ENCODE measurements at regions not wholly inside any gene's neighbourhood (a gene's known extent, or its start where the extent isn't known, plus 50 kb on each side); places are given as distances from the start of the nearest gene placed in this dataset.

- no peak for DNase-seq
Measured at GRCh38 chr12:22916241-22916640, 291.3 kb downstream of the ETNK1 start.

GRCh38 chr12:22916815-22917214, 291.8 kb downstream of the ETNK1 start:
- no peak for DNase-seq

- no peak for DNase-seq
Measured at GRCh38 chr12:22919883-22920282, 294.9 kb downstream of the ETNK1 start.

- DNase-seq, result no peak
Measured at GRCh38 chr12:22923768-22924167, 298.8 kb downstream of the ETNK1 start.

GRCh38 chr12:22924391-22924790, 299.4 kb downstream of the ETNK1 start:
- no peak for DNase-seq

GRCh38 chr12:22925623-22926022, 300.7 kb downstream of the ETNK1 start:
- no peak for DNase-seq

GRCh38 chr12:22932431-22932830, 307.5 kb downstream of the ETNK1 start:
- no peak for DNase-seq

GRCh38 chr12:22935090-22935489, 310.1 kb downstream of the ETNK1 start:
- no peak for DNase-seq

GRCh38 chr12:22935501-22935900, 310.5 kb downstream of the ETNK1 start:
- no peak for DNase-seq

- no peak for DNase-seq
Measured at GRCh38 chr12:22938323-22938722, 313.4 kb downstream of the ETNK1 start.

- no peak for DNase-seq
Measured at GRCh38 chr12:22951206-22951605, 326.2 kb downstream of the ETNK1 start.

GRCh38 chr12:22956690-22957089, 331.7 kb downstream of the ETNK1 start:
- DNase-seq, result no peak

GRCh38 chr12:22967171-22967570, 342.2 kb downstream of the ETNK1 start:
- DNase-seq, result no peak

- no peak for DNase-seq
Measured at GRCh38 chr12:22969521-22969920, 344.6 kb downstream of the ETNK1 start.

GRCh38 chr12:22971247-22971646, 346.3 kb downstream of the ETNK1 start:
- DNase-seq, result no peak

GRCh38 chr12:22971701-22972191, 346.8 kb downstream of the ETNK1 start:
- no peak for DNase-seq

GRCh38 chr12:22974865-22975264, 349.9 kb downstream of the ETNK1 start:
- DNase-seq, result no peak

- no peak for DNase-seq
Measured at GRCh38 chr12:22978962-22979361, 354.0 kb downstream of the ETNK1 start.

GRCh38 chr12:22979854-22980469, 355.0 kb downstream of the ETNK1 start:
- no peak for DNase-seq

GRCh38 chr12:22981711-22982110, 356.7 kb downstream of the ETNK1 start:
- DNase-seq, result no peak

- no peak for DNase-seq
Measured at GRCh38 chr12:22982635-22983034, 357.7 kb downstream of the ETNK1 start.

- no peak for DNase-seq
Measured at GRCh38 chr12:22986997-22987396, 362.0 kb downstream of the ETNK1 start.

GRCh38 chr12:22990501-22990900, 365.5 kb downstream of the ETNK1 start:
- DNase-seq, result no peak

GRCh38 chr12:22991250-22991844, 366.4 kb downstream of the ETNK1 start:
- no peak for DNase-seq

All from hematopoietic multipotent progenitor cell treated with erythropoietin and hydrocortisone succinate and interleukin-3 and kit ligand, for 4 days (in vitro differentiated cells).